Activated B cell treated with CpG ODN at 0.5 μM for 24 hours (primary cell): ENCODE measurements at regions not wholly inside any gene's neighbourhood (a gene's known extent, or its start where the extent isn't known, plus 50 kb on each side); places are given as distances from the start of the nearest gene placed in this dataset.

ENCODE experiments used
- ATAC-seq: fragments of 200-7000 bp; cut with Tn5 transposase; one replicate; pipeline ENCODE4 v1.10.0; 2021; ENCODE audit warnings: low read depth, mild to moderate bottlenecking, moderate library complexity
- CTCF ChIA-PET: fragments of 350-600 bp; sonication (Branson Sonifier 250); formaldehyde crosslinking; loops from one replicate; lab custom pipeline; 2021; ENCODE audit warnings: antibody characterized with exemption; lab: Charles Lee
- POLR2A ChIA-PET: fragments of 350-600 bp; sonication (Branson Sonifier 250); formaldehyde crosslinking; loops from one replicate; lab custom pipeline; 2021; ENCODE audit warnings: antibody characterized with exemption; lab: Charles Lee
- DNase-seq: peaks from one replicate; pipeline ENCODE4 v3.0.0; 2022
- H3K27ac Mint-ChIP-seq: one replicate; pipeline ENCODE4 v1.8.0; 2020; ENCODE audit warnings: mixed read lengths
- H3K27me3 Mint-ChIP-seq: one replicate; pipeline ENCODE4 v1.8.0; 2021; ENCODE audit warnings: mixed read lengths
- H3K36me3 Mint-ChIP-seq: one replicate; pipeline ENCODE4 v1.8.0; 2021; ENCODE audit warnings: low read depth, mixed read lengths
- H3K4me1 Mint-ChIP-seq: one replicate; pipeline ENCODE4 v1.8.0; 2021; ENCODE audit warnings: mixed read lengths
- H3K4me3 Mint-ChIP-seq: one replicate; pipeline ENCODE4 v1.8.0; 2020; ENCODE audit warnings: mild to moderate bottlenecking, mixed read lengths
- H3K9me3 Mint-ChIP-seq: one replicate; pipeline ENCODE4 v1.8.0; 2020; ENCODE audit warnings: mixed read lengths
- CTCF ChIP-seq: fragments of 200-600 bp; IDR thresholded peaks from one replicate; pipeline ENCODE4 v1.8.0; 2022; ENCODE audit warnings: antibody characterized with exemption, mild to moderate bottlenecking
- intact Hi-C: fragments of 100-400 bp; cut with micrococcal nuclease; formaldehyde crosslinking; loops from one replicate; pipeline ENCODE4 v1.15.1; 2024

DNA sequence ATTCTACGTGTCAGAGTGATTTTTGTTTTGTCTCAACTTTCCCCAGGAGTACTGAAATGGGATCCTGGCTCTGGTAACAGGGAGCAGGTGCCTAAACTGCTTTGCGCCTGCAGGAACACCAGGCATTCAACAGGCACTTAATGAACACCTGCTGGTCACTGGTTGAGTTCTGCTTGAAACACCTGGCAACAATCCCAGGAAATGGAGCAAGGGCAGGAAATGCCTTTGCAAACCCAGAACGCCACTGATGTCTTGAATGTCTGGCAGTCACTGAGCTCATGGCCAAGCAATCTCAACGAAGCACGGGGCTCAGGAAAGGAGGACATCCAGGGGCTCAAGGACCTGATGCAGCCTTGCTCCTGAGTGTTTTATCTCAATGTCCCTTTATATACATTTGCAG, 360.0 kb upstream of the RAB6C start:
- POLR2A ChIA-PET, result no interaction called here
- intact Hi-C loops, result no loop called here
- Mint-ChIP-seq H3K9me3 (no peaks in the 10 kb centered on the region), H3K4me3 (no peak overlapping the region), H3K4me1 (no peaks in the 10 kb centered on the region), H3K36me3 (no peaks in the 10 kb centered on the region), H3K27me3 (peaks cover 5% of the 10 kb centered on the region), H3K27ac (no peak overlapping the region)
- CTCF ChIA-PET, result no interaction called here
- no peak for ATAC-seq
- no peak for DNase-seq
- no peak for TF ChIP-seq CTCF

DNA sequence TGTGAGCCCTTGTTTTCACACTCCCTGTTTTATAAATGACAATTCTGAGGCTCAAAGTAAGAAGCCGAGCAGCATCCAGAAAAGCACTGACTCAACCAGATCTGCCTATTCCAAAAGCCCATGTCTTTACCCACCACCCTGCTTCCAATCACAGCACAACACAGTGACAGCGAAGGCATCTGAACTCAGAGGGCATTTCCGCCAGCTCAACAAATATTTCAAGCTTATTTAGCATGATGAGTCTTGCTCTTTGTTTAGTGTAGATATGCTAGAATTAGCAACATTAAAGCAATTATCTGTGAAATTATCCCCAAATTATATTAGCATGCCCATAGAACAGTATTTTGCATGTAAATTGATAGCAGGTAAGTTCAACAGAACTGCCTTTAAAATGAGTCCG, 359.1 kb upstream of the RAB6C start:
- H3K9me3 Mint-ChIP-seq, result no peaks in the 10 kb centered on the region
- intact Hi-C loops, result no loop called here
- peaks cover 5% of the 10 kb centered on the region for H3K27me3 Mint-ChIP-seq
- H3K4me3 Mint-ChIP-seq, result no peak overlapping the region
- no peak for TF ChIP-seq CTCF
- DNase-seq (no peak), ATAC-seq (no peak)
- POLR2A ChIA-PET, result no interaction called here
- H3K27ac Mint-ChIP-seq, result no peak overlapping the region
- no peaks in the 10 kb centered on the region for H3K36me3 Mint-ChIP-seq
- no peaks in the 10 kb centered on the region for H3K4me1 Mint-ChIP-seq
- CTCF ChIA-PET, result no interaction called here

DNA sequence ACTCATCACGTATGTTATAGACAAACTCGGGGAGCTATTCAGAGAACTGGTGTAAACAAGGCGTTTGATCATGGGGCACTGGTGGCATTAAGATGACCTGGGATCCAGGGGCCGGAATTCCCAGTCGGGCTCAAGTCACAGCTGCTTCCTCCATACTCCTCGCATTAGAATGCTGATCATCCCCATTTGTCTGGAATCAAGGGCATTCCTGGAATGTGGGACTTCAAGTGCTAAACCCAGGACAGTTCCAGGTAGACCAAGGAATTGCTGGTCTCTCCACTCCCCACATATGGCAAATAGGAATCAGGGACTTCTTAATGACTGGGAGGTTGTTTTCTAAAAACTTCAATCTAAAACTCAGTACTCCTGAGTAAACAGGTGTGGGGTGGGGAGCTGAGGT, 355.7 kb upstream of the RAB6C start:
- H3K4me1 Mint-ChIP-seq, result no peaks in the 10 kb centered on the region
- POLR2A ChIA-PET, result no interaction called here
- peaks cover 2% of the 10 kb centered on the region for H3K9me3 Mint-ChIP-seq
- no peaks in the 10 kb centered on the region for H3K36me3 Mint-ChIP-seq
- no peak overlapping the region for H3K27ac Mint-ChIP-seq
- TF ChIP-seq CTCF, result no peak
- no peak for DNase-seq
- ATAC-seq, result no peak
- intact Hi-C loops, result no loop called here
- H3K27me3 Mint-ChIP-seq, result peaks cover 4% of the 10 kb centered on the region
- H3K4me3 Mint-ChIP-seq, result no peak overlapping the region
- CTCF ChIA-PET, result no interaction called here

- H3K36me3 Mint-ChIP-seq, result no peaks in the 10 kb centered on the region
- intact Hi-C loops, result no loop called here
- H3K4me1 Mint-ChIP-seq, result no peaks in the 10 kb centered on the region
- H3K27me3 Mint-ChIP-seq, result no peaks in the 10 kb centered on the region
- no peak overlapping the region for H3K27ac Mint-ChIP-seq
- CTCF ChIA-PET, result no interaction called here
- no peak for ATAC-seq
- H3K9me3 Mint-ChIP-seq, result peaks cover 2% of the 10 kb centered on the region
- POLR2A ChIA-PET, result no interaction called here
- TF ChIP-seq CTCF, result no peak
- DNase-seq, result no peak
- H3K4me3 Mint-ChIP-seq, result no peak overlapping the region
Observed at GRCh38 chr2:129627437-129627836, 352.0 kb upstream of the RAB6C start.

- intact Hi-C loops, result no loop called here
- no peak for ATAC-seq
- POLR2A ChIA-PET, result no interaction called here
- H3K4me3 Mint-ChIP-seq, result no peak overlapping the region
- no peak for TF ChIP-seq CTCF
- H3K9me3 Mint-ChIP-seq, result no peaks in the 10 kb centered on the region
- CTCF ChIA-PET, result no interaction called here
- no peaks in the 10 kb centered on the region for H3K36me3 Mint-ChIP-seq
- H3K4me1 Mint-ChIP-seq, result no peaks in the 10 kb centered on the region
- no peak for DNase-seq
- no peak overlapping the region for H3K27ac Mint-ChIP-seq
- H3K27me3 Mint-ChIP-seq, result peaks cover 3% of the 10 kb centered on the region
Observed at GRCh38 chr2:129636692-129637091, 342.8 kb upstream of the RAB6C start.
